ENCODE measurements at regions not wholly inside any gene's neighbourhood (a gene's known extent, or its start where the extent isn't known, plus 50 kb on each side); places are given as distances from the start of the nearest gene placed in this dataset.
"Not testable (repeated sequence)": the region's sequence is repeated elsewhere in the genome, so short reads cannot be mapped to it uniquely, and the experiment has no call there.

DNA sequence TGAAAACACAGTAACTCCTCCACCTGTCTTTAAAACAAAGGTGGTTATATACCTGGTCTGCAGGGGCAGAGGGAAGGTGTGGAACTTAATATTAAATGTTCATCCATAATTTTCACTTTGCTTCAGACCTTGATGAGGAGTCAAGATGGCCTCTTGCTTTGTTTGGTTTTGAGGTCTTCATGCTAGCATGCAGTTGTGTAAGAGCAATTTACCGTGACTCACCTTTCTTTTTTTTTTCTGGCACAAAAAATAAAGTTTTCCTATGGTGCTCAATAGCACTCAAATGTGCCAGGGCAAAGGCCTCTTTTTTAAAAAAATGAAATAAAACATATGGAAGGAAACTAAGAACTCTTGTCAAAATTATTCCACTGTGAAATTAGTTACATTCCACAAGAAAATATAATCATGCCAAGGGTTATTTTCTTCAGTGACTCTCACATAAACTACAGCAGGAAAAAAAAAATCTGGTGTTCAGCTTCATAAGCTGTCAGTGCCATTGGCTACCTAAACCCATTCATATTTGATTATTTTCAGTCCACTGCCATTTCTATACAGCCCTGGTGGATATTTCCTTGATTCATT, 128.2 kb downstream of the SLC7A11 start:
- Histone ChIP-seq H3K4me3 (ENCODE audit: low read depth in 1 of 5, low read length in 5 of 5) (no peak overlapping the region), H3K27ac (ENCODE audit: low read depth, low read length) (no peak overlapping the region), H3K4me1 (ENCODE audit: control insufficient read depth in 5 of 5, insufficient read depth in 5 of 5, low read length in 5 of 5) (no peaks in the 10 kb centered on the region), H3K27me3 (ENCODE audit: control insufficient read depth in 5 of 5, insufficient read depth in 4 of 5, low read length in 5 of 5) (no peaks in the 10 kb centered on the region), H3K9me3 (ENCODE audit: control insufficient read depth in 5 of 5, low read length in 5 of 5) (peaks cover 0 to 2% (median 0%) of the 10 kb centered on the region in 5 donors), H3K9ac (ENCODE audit: low read length in 5 of 5) (no peak overlapping the region), H3K36me3 (ENCODE audit: control insufficient read depth in 5 of 5, insufficient read depth in 5 of 5, low read length in 5 of 5) (no peaks in the 10 kb centered on the region)

DNA sequence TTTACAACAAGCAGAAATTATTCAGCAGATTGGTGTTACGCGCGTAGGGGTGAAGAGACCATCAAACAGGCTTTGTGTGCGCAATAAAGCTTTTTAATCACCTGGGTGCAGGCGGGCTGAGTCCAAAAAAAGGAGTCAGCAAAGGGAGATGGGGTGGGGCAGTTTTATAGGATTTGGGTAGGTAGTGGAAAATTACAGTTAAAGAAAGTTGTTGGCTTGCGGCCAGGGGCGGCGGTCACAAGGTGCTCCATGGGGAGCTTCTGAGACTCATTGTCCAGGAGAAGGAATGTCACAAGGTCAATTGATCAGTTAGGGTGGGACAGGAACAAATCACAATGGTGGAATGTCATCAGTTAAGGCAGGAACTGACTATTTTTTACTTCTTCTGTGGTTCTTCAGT, 129.3 kb downstream of the SLC7A11 start:
- not testable (repeated sequence) for H3K4me3 ChIP-seq (ENCODE audit: low read depth in 1 of 5, low read length in 5 of 5); H3K9me3 ChIP-seq (ENCODE audit: control insufficient read depth in 5 of 5, low read length in 5 of 5); H3K9ac ChIP-seq (ENCODE audit: low read length in 5 of 5); H3K27me3 ChIP-seq (ENCODE audit: control insufficient read depth in 5 of 5, insufficient read depth in 4 of 5, low read length in 5 of 5); H3K4me1 ChIP-seq (ENCODE audit: control insufficient read depth in 5 of 5, insufficient read depth in 5 of 5, low read length in 5 of 5); H3K36me3 ChIP-seq (ENCODE audit: control insufficient read depth in 5 of 5, insufficient read depth in 5 of 5, low read length in 5 of 5); H3K27ac ChIP-seq (ENCODE audit: low read depth, low read length)

DNA sequence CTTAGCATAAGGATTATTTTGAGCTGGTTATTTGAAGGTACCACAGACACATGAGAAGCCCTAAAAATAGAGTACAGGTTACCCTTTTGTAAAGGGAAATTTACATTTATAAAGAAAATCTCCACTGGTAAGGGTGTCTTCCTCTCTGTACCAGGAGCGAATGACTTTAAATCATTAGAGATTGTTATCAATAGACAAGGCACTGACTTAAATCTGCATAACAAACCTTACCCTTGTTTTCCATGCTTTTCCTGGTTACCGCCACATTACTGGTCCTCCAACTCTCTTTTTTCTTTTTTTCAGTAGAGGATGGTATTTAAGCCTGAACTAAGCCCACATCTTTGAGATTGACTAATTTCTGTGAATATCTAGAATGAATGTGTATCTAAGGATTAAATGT, 129.8 kb downstream of the SLC7A11 start:
- H3K27me3 ChIP-seq (ENCODE audit: control insufficient read depth in 5 of 5, insufficient read depth in 4 of 5, low read length in 5 of 5) = no peaks in the 10 kb centered on the region
- H3K36me3 ChIP-seq (ENCODE audit: control insufficient read depth in 5 of 5, insufficient read depth in 5 of 5, low read length in 5 of 5) = no peaks in the 10 kb centered on the region
- no peak overlapping the region for H3K9ac ChIP-seq (ENCODE audit: low read length in 5 of 5)
- no peak overlapping the region for H3K4me3 ChIP-seq (ENCODE audit: low read depth in 1 of 5, low read length in 5 of 5)
- H3K27ac ChIP-seq (ENCODE audit: low read depth, low read length) = no peak overlapping the region
- no peaks in the 10 kb centered on the region for H3K4me1 ChIP-seq (ENCODE audit: control insufficient read depth in 5 of 5, insufficient read depth in 5 of 5, low read length in 5 of 5)
- peaks cover 0 to 5% (median 4%) of the 10 kb centered on the region in 5 donors for H3K9me3 ChIP-seq (ENCODE audit: control insufficient read depth in 5 of 5, low read length in 5 of 5)

DNA sequence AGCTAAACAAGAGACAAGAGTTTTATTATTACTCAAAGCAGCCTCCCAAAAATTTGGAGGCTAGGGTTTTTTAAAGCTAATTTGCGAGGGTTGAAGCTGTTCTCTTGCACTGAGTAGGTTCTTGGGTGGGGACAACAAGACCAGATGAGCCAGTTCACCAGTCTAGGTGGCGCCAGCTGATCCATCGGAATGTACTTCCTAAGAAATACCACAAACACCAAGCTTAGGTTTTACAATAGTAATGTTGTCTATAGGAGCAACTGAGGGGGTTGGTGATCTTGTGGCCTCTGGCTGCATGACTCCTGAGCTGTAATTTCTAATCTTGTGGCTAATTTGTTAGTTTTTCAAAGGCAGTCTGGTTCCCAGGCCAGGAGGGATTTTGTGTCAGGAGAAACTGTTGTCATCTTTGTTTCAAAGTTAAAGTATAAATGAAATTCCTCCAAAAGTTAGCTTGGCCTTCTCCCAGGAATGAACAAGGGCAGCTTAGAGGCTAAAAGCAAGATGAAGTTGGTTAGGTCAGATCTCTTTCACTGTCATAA, 130.6 kb downstream of the SLC7A11 start:
- H3K4me3 ChIP-seq (ENCODE audit: low read depth in 1 of 5, low read length in 5 of 5) = no peak overlapping the region
- H3K9me3 ChIP-seq (ENCODE audit: control insufficient read depth in 5 of 5, low read length in 5 of 5) = peaks cover 0 to 5% (median 4%) of the 10 kb centered on the region in 5 donors
- H3K36me3 ChIP-seq (ENCODE audit: control insufficient read depth in 5 of 5, insufficient read depth in 5 of 5, low read length in 5 of 5) = no peaks in the 10 kb centered on the region
- H3K4me1 ChIP-seq (ENCODE audit: control insufficient read depth in 5 of 5, insufficient read depth in 5 of 5, low read length in 5 of 5) = no peaks in the 10 kb centered on the region
- H3K27me3 ChIP-seq (ENCODE audit: control insufficient read depth in 5 of 5, insufficient read depth in 4 of 5, low read length in 5 of 5) = no peaks in the 10 kb centered on the region
- no peak overlapping the region for H3K27ac ChIP-seq (ENCODE audit: low read depth, low read length)
- H3K9ac ChIP-seq (ENCODE audit: low read length in 5 of 5) = no peak overlapping the region

DNA sequence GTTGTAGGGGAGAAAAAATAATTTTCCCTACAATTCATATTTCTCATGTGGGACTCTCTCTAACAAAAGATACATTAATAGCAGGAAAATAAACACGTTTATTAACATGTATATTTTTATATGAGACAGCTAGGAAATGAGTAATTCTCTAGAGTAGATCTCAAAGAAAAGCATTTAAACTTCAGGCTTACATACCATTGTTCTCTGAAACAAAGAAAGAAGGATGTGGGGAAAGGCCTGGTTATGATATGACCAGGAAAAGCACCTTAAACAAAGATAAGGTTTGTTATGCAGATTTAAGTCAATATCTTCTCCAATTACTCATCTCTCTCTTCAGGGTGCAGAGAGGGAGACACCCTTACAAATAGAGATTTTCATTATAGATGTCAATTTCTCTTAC, 131.3 kb downstream of the SLC7A11 start:
- no peaks in the 10 kb centered on the region for H3K27me3 ChIP-seq (ENCODE audit: control insufficient read depth in 5 of 5, insufficient read depth in 4 of 5, low read length in 5 of 5)
- H3K36me3 ChIP-seq (ENCODE audit: control insufficient read depth in 5 of 5, insufficient read depth in 5 of 5, low read length in 5 of 5) = no peaks in the 10 kb centered on the region
- no peak overlapping the region for H3K9ac ChIP-seq (ENCODE audit: low read length in 5 of 5)
- H3K4me1 ChIP-seq (ENCODE audit: control insufficient read depth in 5 of 5, insufficient read depth in 5 of 5, low read length in 5 of 5) = no peaks in the 10 kb centered on the region
- H3K9me3 ChIP-seq (ENCODE audit: control insufficient read depth in 5 of 5, low read length in 5 of 5) = peaks cover 0 to 5% (median 4%) of the 10 kb centered on the region in 5 donors
- no peak overlapping the region for H3K4me3 ChIP-seq (ENCODE audit: low read depth in 1 of 5, low read length in 5 of 5)
- no peak overlapping the region for H3K27ac ChIP-seq (ENCODE audit: low read depth, low read length)

DNA sequence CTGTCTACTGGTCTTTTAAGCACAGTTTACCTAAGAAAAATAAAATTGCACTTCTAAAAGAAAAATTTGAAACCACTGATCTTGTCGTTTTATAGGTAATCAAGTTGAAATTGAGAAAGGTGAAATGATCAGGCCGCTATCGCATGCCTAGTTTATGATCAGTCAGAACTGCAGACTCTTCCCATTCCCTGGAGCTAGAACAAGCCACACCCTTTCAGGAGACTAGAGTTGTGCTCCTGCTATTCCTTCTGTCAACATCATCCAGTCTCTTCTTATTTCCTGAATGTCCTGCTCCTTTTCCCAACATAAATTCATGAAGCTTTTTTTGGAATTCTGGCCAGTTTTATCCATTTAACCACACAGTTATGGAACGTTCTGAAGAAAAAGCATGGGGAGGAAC, 135.1 kb downstream of the SLC7A11 start:
- no peak overlapping the region for H3K4me3 ChIP-seq (ENCODE audit: low read depth in 1 of 5, low read length in 5 of 5)
- H3K36me3 ChIP-seq (ENCODE audit: control insufficient read depth in 5 of 5, insufficient read depth in 5 of 5, low read length in 5 of 5) = no peaks in the 10 kb centered on the region
- no peaks in the 10 kb centered on the region for H3K4me1 ChIP-seq (ENCODE audit: control insufficient read depth in 5 of 5, insufficient read depth in 5 of 5, low read length in 5 of 5)
- H3K27ac ChIP-seq (ENCODE audit: low read depth, low read length) = no peak overlapping the region
- no peak overlapping the region for H3K9ac ChIP-seq (ENCODE audit: low read length in 5 of 5)
- peaks cover 0 to 5% (median 4%) of the 10 kb centered on the region in 5 donors for H3K9me3 ChIP-seq (ENCODE audit: control insufficient read depth in 5 of 5, low read length in 5 of 5)
- no peaks in the 10 kb centered on the region for H3K27me3 ChIP-seq (ENCODE audit: control insufficient read depth in 5 of 5, insufficient read depth in 4 of 5, low read length in 5 of 5)

DNA sequence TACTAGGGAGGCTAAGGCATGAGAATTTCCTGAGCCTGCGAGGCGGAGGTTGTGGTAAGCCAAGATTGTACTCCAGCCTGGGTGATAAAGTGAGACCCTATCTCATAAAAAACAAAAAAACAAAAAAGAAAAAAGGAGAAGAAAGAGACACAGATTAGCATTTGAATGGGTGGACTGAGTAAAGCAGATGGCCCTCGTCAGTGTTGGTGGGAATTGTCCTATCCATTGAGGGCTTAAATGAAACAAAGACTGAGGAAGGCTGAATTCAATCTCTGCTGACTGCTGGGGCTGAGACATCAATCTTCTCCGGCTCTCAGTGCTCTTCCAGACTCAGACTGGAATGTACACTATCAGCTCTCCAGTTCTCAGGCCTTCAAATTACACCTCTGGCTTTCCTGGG, 136.8 kb downstream of the SLC7A11 start:
- Histone ChIP-seq H3K9me3 (ENCODE audit: control insufficient read depth in 5 of 5, low read length in 5 of 5) (peaks cover 0 to 5% (median 4%) of the 10 kb centered on the region in 5 donors), H3K27ac (ENCODE audit: low read depth, low read length) (no peak overlapping the region), H3K4me1 (ENCODE audit: control insufficient read depth in 5 of 5, insufficient read depth in 5 of 5, low read length in 5 of 5) (no peaks in the 10 kb centered on the region), H3K4me3 (ENCODE audit: low read depth in 1 of 5, low read length in 5 of 5) (no peak overlapping the region), H3K9ac (ENCODE audit: low read length in 5 of 5) (no peak overlapping the region), H3K36me3 (ENCODE audit: control insufficient read depth in 5 of 5, insufficient read depth in 5 of 5, low read length in 5 of 5) (no peaks in the 10 kb centered on the region), H3K27me3 (ENCODE audit: control insufficient read depth in 5 of 5, insufficient read depth in 4 of 5, low read length in 5 of 5) (no peaks in the 10 kb centered on the region)

DNA sequence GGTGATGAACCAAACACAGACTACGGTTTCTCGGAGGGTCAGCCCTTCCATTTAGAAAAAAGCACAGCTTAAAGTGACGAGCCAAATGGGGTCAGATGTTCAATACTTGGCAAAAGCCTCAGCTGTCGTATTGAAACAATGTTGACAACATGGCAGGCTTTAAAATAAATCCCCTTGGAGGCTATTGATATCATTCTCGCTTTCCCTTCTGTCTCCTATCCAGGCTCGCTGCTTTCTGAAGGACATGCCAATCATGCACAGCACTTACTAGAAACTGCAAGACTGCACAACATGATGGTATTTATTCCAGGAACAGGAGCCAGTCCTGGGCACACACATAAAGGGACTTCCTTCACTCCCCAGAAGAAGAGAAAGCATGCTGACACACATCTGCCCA, 137.9 kb downstream of the SLC7A11 start:
- Histone ChIP-seq H3K9me3 (ENCODE audit: control insufficient read depth in 5 of 5, low read length in 5 of 5) (peaks cover 0 to 5% (median 4%) of the 10 kb centered on the region in 5 donors), H3K27me3 (ENCODE audit: control insufficient read depth in 5 of 5, insufficient read depth in 4 of 5, low read length in 5 of 5) (no peaks in the 10 kb centered on the region), H3K9ac (ENCODE audit: low read length in 5 of 5) (no peak overlapping the region), H3K4me1 (ENCODE audit: control insufficient read depth in 5 of 5, insufficient read depth in 5 of 5, low read length in 5 of 5) (no peaks in the 10 kb centered on the region), H3K27ac (ENCODE audit: low read depth, low read length) (no peak overlapping the region), H3K4me3 (ENCODE audit: low read depth in 1 of 5, low read length in 5 of 5) (no peak overlapping the region), H3K36me3 (ENCODE audit: control insufficient read depth in 5 of 5, insufficient read depth in 5 of 5, low read length in 5 of 5) (no peaks in the 10 kb centered on the region)

DNA sequence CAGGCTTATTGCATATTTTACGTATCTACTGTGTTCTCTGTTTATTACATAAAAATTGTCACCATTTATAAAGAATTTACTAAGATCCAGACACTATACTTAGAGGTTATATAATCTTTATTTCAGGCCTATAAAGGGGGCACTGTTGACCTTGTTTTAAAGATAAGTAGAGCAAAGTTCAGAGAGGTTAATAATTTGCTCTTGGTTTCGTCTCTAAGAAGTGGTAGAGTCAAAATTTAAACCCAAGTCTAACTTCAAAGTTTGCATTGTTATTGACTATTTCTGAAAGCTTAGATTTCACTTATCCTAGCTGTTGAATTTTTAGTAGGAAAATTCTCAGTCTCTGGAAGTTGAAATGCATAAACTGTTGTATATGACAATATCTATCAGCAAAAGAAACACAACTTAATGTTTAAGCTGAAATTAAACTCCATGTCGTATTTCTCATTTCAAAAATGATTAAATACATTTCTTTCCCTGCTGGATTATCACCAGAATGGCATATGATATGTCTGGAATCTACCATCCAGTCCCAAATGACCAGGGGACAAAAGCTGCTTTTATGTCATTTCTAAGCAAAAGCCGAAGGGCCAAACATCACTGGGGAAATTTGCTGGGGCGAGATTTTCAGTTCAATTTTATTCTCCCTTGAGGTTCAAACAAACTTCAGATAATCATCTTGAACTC, 138.4 kb downstream of the SLC7A11 start:
- H3K9ac ChIP-seq (ENCODE audit: low read length in 5 of 5) = no peak overlapping the region
- no peaks in the 10 kb centered on the region for H3K4me1 ChIP-seq (ENCODE audit: control insufficient read depth in 5 of 5, insufficient read depth in 5 of 5, low read length in 5 of 5)
- no peaks in the 10 kb centered on the region for H3K27me3 ChIP-seq (ENCODE audit: control insufficient read depth in 5 of 5, insufficient read depth in 4 of 5, low read length in 5 of 5)
- no peak overlapping the region for H3K27ac ChIP-seq (ENCODE audit: low read depth, low read length)
- no peaks in the 10 kb centered on the region for H3K36me3 ChIP-seq (ENCODE audit: control insufficient read depth in 5 of 5, insufficient read depth in 5 of 5, low read length in 5 of 5)
- no peak overlapping the region for H3K4me3 ChIP-seq (ENCODE audit: low read depth in 1 of 5, low read length in 5 of 5)
- peaks cover 0 to 4% (median 1%) of the 10 kb centered on the region in 5 donors for H3K9me3 ChIP-seq (ENCODE audit: control insufficient read depth in 5 of 5, low read length in 5 of 5)

DNA sequence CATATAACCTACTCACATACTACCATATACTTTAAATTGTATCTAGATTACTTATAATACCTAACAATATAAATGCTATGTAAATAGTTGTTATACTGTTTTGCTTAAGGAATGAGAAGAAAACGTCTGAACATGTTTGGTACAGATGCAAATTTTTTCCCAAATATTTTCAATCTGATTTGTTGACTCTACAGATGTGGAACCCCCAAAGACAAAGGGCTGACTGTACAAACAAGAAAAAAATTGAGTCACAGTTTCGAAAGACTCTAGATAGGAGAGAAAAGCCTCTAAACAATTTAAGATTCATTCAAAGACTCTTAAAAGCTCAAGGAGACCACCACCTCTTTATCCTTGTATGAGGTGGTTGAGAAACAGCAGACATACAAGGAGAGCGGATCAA, 142.8 kb downstream of the SLC7A11 start:
- Histone ChIP-seq H3K4me1 (ENCODE audit: control insufficient read depth in 5 of 5, insufficient read depth in 5 of 5, low read length in 5 of 5) (no peaks in the 10 kb centered on the region), H3K9me3 (ENCODE audit: control insufficient read depth in 5 of 5, low read length in 5 of 5) (no peaks in the 10 kb centered on the region), H3K36me3 (ENCODE audit: control insufficient read depth in 5 of 5, insufficient read depth in 5 of 5, low read length in 5 of 5) (no peaks in the 10 kb centered on the region), H3K27ac (ENCODE audit: low read depth, low read length) (no peak overlapping the region), H3K27me3 (ENCODE audit: control insufficient read depth in 5 of 5, insufficient read depth in 4 of 5, low read length in 5 of 5) (no peaks in the 10 kb centered on the region), H3K4me3 (ENCODE audit: low read depth in 1 of 5, low read length in 5 of 5) (no peak overlapping the region), H3K9ac (ENCODE audit: low read length in 5 of 5) (no peak overlapping the region)
